HG02759 (cell line): ENCODE measurements at regions not wholly inside any gene's neighbourhood (a gene's known extent, or its start where the extent isn't known, plus 50 kb on each side); places are given as distances from the start of the nearest gene placed in this dataset.
"Not testable (repeated sequence)": the region's sequence is repeated elsewhere in the genome, so short reads cannot be mapped to it uniquely, and the experiment has no call there.

Experiments used
- ATAC-seq: cut with Tn5 transposase; IDR thresholded peaks from one replicate; pipeline ENCODE4 v1.9.1; 2021; ENCODE audit warnings: mild to moderate bottlenecking, moderate library complexity; ENCODE audit not compliant: unreplicated experiment

- ATAC-seq = no peak
Observed at GRCh38 chr1:8230292-8230621, 87.7 kb upstream of the SLC45A1 start.

DNA sequence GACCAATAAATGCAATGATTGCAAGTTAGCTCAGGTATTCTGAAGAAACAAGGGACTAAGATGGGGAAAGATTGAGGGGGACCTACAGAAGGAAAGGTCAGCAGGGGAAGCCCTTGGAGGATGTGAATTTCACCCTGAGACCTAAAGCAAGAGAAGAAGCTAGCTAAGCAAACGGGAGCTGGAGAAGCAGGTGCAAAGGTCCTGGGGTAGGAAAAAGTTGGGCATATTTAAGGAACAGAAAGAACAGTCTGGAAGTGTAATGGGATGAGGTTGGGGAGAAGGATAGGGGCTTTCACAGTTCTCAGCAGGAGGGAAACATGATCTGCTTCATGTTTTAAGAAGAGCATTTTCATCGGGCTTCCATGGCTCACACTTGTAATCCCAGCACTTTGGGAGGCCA, 89.7 kb upstream of the SLC45A1 start:
- ATAC-seq = no peak

DNA sequence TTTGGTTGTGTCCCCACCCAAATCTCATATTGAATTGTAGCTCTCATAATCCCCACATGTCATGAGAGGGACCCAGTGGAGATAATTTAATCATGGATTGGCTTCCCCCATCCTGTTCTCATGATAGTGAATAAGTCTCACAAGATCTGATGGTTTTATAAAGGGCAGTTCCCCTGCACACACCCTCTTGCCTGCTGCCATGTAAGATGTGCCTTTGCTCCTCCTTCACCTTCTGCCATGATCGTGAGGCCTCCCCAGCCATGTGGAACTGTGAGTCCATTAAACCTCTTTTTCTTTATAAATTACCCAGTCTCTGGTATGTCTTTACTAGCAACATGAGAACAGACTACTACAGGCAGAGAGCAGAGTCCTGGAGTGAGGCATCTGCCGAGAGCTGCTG, 90.2 kb upstream of the SLC45A1 start:
- not testable (repeated sequence) for ATAC-seq

DNA sequence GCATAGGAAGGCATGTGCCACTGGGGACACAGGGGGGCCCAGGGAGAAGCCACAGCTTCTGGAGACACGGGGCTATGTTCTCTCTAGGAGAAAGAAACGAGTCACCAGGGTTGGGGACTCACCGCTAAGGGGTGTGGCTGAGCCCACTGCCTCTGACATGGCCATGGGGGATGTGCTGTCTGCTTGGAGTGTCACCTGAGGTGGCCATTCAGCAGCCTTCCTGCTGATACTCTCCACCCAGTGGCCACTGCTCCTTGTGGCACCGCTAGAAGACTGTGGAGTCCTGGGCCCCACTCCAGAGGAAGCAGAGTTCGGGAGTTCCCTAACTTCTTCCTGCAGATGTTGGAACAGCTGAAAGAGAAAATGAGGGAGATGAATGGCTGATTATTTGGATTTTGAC, 91.2 kb upstream of the SLC45A1 start:
- ATAC-seq = no peak

- ATAC-seq = not testable (repeated sequence)
Observed at GRCh38 chr1:8226024-8226423, 91.9 kb upstream of the SLC45A1 start.

- ATAC-seq = no peak
Observed at GRCh38 chr1:8223526-8223925, 94.4 kb upstream of the SLC45A1 start.

DNA sequence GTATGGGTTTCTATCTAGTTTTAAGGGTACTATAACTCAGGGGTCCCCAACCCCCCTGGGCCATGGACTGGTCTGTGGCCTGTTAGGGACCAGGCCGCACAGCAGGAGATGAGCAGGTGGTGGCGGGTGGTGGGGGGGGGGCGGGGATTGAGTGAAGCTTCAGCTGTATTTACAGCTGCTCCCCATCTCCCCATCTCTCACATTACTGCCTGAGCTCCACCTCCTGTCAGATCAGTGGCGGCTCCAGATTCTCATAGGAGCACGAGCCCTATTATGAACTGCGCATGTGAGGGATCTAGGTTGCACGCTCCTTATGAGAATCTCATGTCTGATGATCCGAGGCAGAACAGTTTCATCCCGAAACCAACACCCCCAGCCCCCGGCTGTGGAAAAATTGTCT, 95.1 kb upstream of the SLC45A1 start:
- ATAC-seq = no peak

DNA sequence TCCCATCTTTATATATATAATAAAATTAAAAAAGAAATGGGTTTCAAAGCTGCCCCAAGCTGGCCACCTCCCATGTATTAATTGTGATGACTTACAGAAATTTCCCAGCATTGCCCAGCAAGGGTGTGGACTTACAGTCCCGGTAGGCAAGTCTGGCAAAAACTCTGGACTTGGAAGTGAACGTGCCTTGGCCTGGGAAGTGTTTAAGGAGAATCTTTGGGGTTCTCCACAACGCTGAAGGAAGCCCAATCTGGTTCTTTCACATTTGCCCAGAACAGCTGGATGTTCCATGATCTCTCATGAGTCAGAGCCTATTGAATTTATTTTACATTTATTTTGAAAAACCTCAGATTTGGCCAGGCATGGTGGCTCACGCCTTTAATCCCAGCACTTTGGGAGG, 98.4 kb upstream of the SLC45A1 start:
- no peak for ATAC-seq

- ATAC-seq = no peak
Observed at GRCh38 chr1:8218351-8219092, 99.4 kb upstream of the SLC45A1 start.

GRCh38 chr1:8217809-8218208, 100.1 kb upstream of the SLC45A1 start:
- no peak for ATAC-seq

DNA sequence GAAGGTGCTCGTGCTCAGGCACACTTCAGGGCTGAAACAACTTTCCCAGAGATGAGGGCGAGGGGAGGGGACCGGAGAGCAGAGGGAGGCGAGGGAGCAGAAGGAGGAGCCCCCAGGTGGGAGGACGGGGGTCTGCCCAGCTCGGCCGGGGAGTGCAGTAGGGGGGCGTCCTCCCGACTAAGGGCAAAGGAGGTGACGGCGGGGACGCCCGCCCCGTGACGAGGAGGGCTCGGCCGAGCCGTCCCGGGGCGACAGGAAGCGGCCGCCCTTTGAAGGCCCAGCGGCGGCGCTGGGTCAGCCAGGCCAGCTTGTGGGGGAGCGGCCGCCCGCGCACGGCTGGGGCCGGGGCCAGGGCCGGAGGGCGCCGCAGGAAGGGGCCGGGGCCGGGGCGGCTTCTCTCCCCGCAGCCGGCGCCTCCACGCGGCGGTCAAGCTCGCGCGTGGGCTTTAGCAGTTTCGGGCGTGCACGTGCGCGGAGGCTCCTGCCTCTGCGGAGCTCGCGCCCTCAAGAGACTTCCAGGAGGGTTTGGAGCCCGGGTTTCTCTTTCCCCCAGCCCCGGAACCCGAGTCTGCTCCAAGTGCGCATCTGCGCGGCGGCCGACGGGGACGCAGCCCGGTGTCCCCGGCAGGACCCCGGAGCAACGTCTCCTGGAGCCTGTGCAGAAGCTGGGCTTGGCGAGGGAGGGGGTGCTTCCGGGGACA, 100.8 kb upstream of the SLC45A1 start:
- ATAC-seq = no peak

- ATAC-seq = no peak
Observed at GRCh38 chr1:8216005-8216404, 101.9 kb upstream of the SLC45A1 start.

DNA sequence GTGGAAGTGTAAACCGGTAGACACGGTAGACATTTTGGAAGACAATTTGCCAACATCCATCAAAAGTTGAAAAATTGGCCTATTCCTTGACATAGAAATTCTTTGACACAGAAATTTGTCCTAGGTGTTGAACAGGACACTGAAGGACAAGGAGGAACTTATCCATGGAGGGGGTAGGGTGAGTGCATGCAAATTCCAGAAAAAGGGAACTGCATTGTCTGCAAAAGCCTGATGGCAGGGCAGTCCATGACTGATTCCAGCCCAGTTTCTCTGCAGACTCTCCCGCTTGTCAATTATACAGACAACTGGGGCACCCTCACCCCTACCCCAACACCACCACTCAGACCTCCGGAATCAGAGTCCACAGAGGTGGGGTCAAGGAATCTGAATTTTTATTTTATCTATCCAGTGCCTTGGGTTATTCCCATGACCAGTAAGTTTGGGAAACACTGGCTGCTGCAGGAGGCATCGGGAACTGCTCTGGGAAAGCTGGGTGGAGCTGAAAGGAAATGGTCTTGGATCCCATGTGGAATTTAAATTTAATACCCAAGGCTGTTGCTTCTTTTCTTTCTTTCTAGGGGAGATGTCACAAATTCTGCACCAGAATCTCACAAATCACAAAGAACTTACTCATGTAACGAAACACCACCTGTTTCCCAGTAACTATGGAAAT, 103.3 kb upstream of the SLC45A1 start:
- no peak for ATAC-seq

GRCh38 chr1:8213676-8214075, 104.2 kb upstream of the SLC45A1 start:
- no peak for ATAC-seq

GRCh38 chr1:8213136-8213535, 104.8 kb upstream of the SLC45A1 start:
- no peak for ATAC-seq

GRCh38 chr1:8212580-8213031, 105.3 kb upstream of the SLC45A1 start:
- no peak for ATAC-seq

DNA sequence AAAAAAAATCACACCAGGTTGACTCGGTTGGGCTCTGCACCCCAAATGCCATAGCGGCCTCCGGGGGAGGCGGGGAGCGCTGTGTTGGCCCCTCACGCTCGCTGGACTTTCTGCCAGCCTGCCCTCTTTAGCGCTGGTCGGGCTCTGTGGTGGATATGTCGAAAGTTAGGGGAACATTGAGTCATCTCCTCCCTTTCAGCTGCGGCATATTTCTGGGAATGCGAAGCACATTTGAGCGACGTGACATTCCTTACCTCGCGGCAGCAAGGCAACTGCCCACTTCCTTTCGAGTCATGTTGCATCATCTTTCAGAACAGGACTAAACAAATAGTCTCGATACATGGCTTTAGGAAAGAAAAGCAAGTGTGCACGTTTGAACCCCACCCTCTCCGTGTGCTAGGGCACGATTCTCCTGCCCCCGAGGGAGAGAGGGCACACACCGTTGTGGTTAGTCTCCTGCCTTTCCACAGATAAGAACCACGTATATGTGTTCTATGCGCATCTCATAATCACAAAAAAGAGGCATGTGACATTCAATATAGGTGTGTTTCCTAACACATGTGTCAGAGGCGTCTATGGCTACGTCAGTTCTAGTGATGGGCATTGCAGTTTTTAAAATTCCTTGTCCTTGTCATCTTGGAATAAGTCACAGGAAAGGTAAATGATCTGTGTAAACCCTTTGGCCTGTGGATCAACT, 105.9 kb upstream of the SLC45A1 start:
- no peak for ATAC-seq

DNA sequence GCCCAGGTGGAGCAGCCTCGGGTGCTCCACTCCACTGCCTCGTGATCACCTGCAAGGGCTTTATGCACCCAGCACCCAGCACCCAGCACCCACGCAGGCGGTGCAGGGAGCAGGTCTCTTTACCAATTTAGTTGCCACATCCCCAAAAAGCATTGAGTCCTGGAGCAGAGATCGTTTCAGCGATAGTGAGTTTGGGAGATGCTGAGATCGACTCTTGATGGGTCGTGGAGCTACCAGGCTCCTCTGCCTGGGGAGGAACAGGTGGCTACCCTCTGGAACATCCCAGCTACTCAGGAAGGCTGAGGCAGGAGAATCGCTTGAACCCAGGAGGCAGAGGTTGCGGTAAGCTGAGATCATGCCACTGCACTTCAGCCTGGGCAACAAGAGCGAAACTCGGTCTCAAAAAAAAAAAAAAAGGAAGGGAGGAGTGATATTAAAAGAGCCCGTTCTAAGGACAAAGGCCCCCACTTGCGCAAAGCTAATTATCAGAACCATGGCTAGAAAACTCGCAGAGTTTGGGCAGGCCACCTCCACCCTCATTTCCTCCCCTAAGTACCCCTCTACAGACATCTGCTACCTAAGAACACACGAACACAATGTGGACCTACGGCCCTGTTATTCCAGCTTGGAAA, 106.5 kb upstream of the SLC45A1 start:
- ATAC-seq = no peak

DNA sequence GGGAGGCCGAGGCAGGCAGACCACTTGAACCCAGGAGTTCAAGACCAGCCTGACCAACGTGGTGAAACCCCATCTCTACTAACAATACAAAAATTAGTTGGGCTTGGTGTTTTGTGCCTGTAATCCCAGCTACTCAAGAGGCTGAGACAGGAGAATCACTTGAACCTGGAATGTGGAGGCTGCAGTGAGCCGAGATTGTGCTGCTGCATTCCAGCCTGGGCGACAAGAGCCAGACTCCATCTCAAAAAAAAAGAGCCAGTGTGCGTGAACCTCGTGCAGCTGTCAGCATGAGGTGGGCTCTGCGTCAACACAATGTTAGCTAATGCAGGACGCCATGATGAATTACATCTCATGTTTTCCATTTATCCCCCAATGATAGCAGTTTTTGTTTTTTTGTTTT, 110.7 kb upstream of the SLC45A1 start:
- ATAC-seq = no peak

GRCh38 chr1:8206391-8206790, 111.5 kb upstream of the SLC45A1 start:
- no peak for ATAC-seq

GRCh38 chr1:8205771-8206170, 112.1 kb upstream of the SLC45A1 start:
- ATAC-seq = no peak
